ENCODE measurements at regions not wholly inside any gene's neighbourhood (a gene's known extent, or its start where the extent isn't known, plus 50 kb on each side); places are given as distances from the start of the nearest gene placed in this dataset.

DNA sequence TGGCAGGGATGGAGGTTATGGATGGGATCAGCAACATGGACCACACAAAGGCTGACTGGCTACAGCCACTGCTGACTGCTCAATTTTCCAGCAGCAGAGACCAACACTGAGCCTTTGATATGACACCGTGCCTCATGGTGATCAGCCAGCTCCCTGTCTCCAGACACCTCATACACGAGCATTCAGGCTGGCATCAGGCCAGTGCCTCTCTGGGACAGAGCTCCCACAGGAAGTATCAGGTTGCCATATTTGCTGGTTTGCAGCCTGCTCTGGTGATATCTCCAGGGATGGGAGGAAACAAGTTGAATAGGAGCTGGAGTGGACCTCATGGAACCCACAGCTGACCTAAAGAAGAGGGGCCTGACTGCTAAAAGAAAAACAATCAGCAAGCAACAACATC lies 471.2 kb upstream of the ATXN7L3B start:
- H3K23ac ChIP-seq (ENCODE audit: insufficient read length): no peak overlapping the region
- no peak overlapping the region for H2BK15ac ChIP-seq (ENCODE audit: low read length)
- ChIA-PET CTCF (ENCODE audit: partially characterized antibody) (interaction anchor here (0.6 kb wide), 1 partner anchor 1735 kb away, joined by 3 read pairs; no protein-coding TSS in a partner anchor), POLR2A (ENCODE audit: partially characterized antibody) (no interaction called here)
- H3K9me3 ChIP-seq (ENCODE audit: insufficient read depth in 2 of 2, low read depth in 1 of 2, low read length in 1 of 2): no peaks in the 10 kb centered on the region
- no peaks in the 10 kb centered on the region for H3K27me3 ChIP-seq (replicated peaks in 1 of 4; ENCODE audit: control insufficient read depth in 3 of 4, extremely low read depth in 1 of 4, insufficient read depth in 3 of 4, low read length in 3 of 4)
- H2BK120ac ChIP-seq (replicated peaks; ENCODE audit: low read depth, low read length): no peak overlapping the region
- FAIRE-seq (no peak), DNase-seq (ENCODE audit: low read depth in 1 of 2, low spot score in 2 of 2) (no peak)
- H3K27ac ChIP-seq (ENCODE audit: low read depth, low read length): no peak overlapping the region
- TF ChIP-seq EZH2 (IDR thresholded peaks at IDR 0.05; ENCODE audit: low read depth, low read length, severe bottlenecking) (no peak), BCL11A (IDR thresholded peaks at IDR 0.05; ENCODE audit: low read depth in 2 of 2, low read length in 2 of 2) (no peak)
- no peaks in the 10 kb centered on the region for H3K79me1 ChIP-seq (ENCODE audit: low read depth, low read length)
- no peak overlapping the region for H2BK12ac ChIP-seq (ENCODE audit: low read depth, low read length)
- H4K8ac ChIP-seq (ENCODE audit: extremely low read depth, insufficient read depth, low read length): no peak overlapping the region
- H4K91ac ChIP-seq (replicated peaks; ENCODE audit: insufficient read length, low read length): no peak overlapping the region
- H3K4me3 ChIP-seq (ENCODE audit: extremely low read depth in 1 of 4, insufficient read depth in 2 of 4, low read depth in 3 of 4, low read length in 4 of 4): no peak overlapping the region
- no peak overlapping the region for H3K18ac ChIP-seq (ENCODE audit: extremely low read depth, low read length)
- WGBS, 2 experiments (ENCODE audit: extremely low coverage in 1 of 2, insufficient coverage in 1 of 2, insufficient read length in 1 of 2, insufficient replicate concordance in 2 of 2, low coverage in 1 of 2, low lambda C conversion rate in 2 of 2, missing lambda C conversion rate in 1 of 2): 100% methylated on average over 2 of the region's 2 CpGs; no CpG with 5 or more reads in 1 of the 2 experiments
- no peak overlapping the region for H3K56ac ChIP-seq (replicated peaks; ENCODE audit: insufficient read length, low read depth, low read length)
- H4K20me1 ChIP-seq (replicated peaks in 1 of 2; ENCODE audit: control insufficient read depth in 1 of 2, insufficient read depth in 2 of 2, low read length in 2 of 2): no peaks in the 10 kb centered on the region
- no peaks in the 10 kb centered on the region for H3K36me3 ChIP-seq (ENCODE audit: control insufficient read depth in 2 of 4, insufficient read depth in 4 of 4, low read length in 3 of 4)
- H3K9ac ChIP-seq (replicated peaks in 1 of 4; ENCODE audit: extremely low read depth in 1 of 4, low read depth in 3 of 4, low read length in 3 of 4): no peak overlapping the region
- H2BK5ac ChIP-seq (ENCODE audit: low read depth, low read length): no peak overlapping the region
- no peaks in the 10 kb centered on the region for H3K79me2 ChIP-seq (ENCODE audit: control insufficient read depth in 1 of 2, insufficient read depth in 2 of 2, low read length in 2 of 2)
- no peak overlapping the region for H3K14ac ChIP-seq (ENCODE audit: insufficient read length)
- no peak overlapping the region for H2BK20ac ChIP-seq (ENCODE audit: low read length)
- H3K23me2 ChIP-seq (ENCODE audit: low read depth, low read length): no peaks in the 10 kb centered on the region
- no peak overlapping the region for H2AK5ac ChIP-seq (ENCODE audit: low read depth, low read length)
- H3K4ac ChIP-seq (replicated peaks; ENCODE audit: insufficient read length, low read depth, low read length): no peak overlapping the region
- H4K5ac ChIP-seq (ENCODE audit: insufficient read length, low read depth, low read length): no peak overlapping the region
- H2AFZ ChIP-seq (ENCODE audit: low read length): no peak overlapping the region
- H3K4me2 ChIP-seq (ENCODE audit: insufficient read depth in 1 of 2, low read depth in 2 of 2, low read length in 2 of 2): no peak overlapping the region
- H3K4me1 ChIP-seq (replicated peaks in 1 of 4; ENCODE audit: control insufficient read depth in 3 of 4, insufficient read depth in 4 of 4, low read length in 3 of 4): no peaks in the 10 kb centered on the region

Measured in H1 (cell line).